Esophagus squamous epithelium (tissue), 4 donors: ENCODE measurements at regions not wholly inside any gene's neighbourhood (a gene's known extent, or its start where the extent isn't known, plus 50 kb on each side); places are given as distances from the start of the nearest gene placed in this dataset.

Source experiments
- CTCF ChIP-seq, 6 experiments: fragments of 450-650 bp in 4 of 6; fragments of 200-600 bp in 2 of 6; sonication (generic) in 2 of 6; IDR thresholded peaks; one replicate each; pipeline ENCODE4 v1.5.1; 2016 to 2019; ENCODE audit warnings: antibody characterized with exemption in 6 of 6, mild to moderate bottlenecking in 4 of 6, moderate library complexity in 4 of 6
- POLR2A ChIP-seq, 4 donors: fragments of 450-650 bp; IDR thresholded peaks; one replicate each; pipeline ENCODE4 v1.6.1; 2017; ENCODE audit warnings: antibody characterized with exemption in 4 of 4, mild to moderate bottlenecking in 4 of 4, moderate library complexity in 3 of 4

GRCh38 chr13:79659121-79659521 is 178.2 kb downstream of the NDFIP2 start:
- TF ChIP-seq POLR2A (IDR thresholded peaks at IDR 0.05) = no peak
- TF ChIP-seq CTCF (IDR thresholded peaks at IDR 0.05) = no peak
